ENCODE measurements at regions not wholly inside any gene's neighbourhood (a gene's known extent, or its start where the extent isn't known, plus 50 kb on each side); places are given as distances from the start of the nearest gene placed in this dataset.

DNA sequence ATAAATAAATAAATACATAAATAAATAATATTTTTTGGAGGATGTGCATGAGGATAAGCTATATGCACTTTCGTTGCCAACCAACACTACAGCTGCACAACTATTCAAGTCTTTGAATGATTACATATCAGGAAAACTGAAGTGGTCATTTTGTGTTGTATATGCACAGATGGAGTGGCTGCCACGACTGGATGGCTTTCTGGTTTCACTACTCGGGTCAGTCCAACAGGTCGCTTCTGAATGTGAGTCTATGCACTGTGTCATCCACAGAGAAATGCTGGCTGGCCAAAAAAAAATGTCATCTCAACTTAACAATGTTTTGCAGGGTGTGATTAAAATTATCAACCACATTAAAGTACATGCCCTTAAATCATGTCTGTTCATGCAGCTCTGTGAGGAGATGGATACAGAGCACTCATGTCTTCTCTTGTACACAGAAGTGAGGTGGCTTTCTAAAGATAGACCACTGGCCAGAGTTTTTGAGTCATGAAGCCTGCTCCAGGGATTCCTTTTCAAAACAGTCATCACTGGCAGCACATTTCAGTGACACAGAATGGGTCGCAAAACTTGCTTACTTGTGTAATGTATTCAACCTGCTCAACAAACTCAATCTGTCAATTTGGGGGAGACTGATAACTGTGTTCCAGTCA is 589.8 kb upstream of the CYLC2 start:
- WGBS: 81% methylated on average over 5 of the region's 5 CpGs
- no peak overlapping the region for H3K4me3 ChIP-seq (ENCODE audit: low read depth in 1 of 3, low read length in 3 of 3)
- no peaks in the 10 kb centered on the region for H3K4me1 ChIP-seq (ENCODE audit: control insufficient read depth in 4 of 4, insufficient read depth in 4 of 4, low read length in 3 of 4)
- no peak for DNase-seq (ENCODE audit: low spot score)
- no peaks in the 10 kb centered on the region for H3K36me3 ChIP-seq (ENCODE audit: control insufficient read depth in 4 of 4, insufficient read depth in 3 of 4, low read depth in 1 of 4, low read length in 3 of 4)
- no peak overlapping the region for H3K27ac ChIP-seq (ENCODE audit: low read depth in 1 of 2, low read length in 2 of 2)
- TF ChIP-seq, protein P1, sequence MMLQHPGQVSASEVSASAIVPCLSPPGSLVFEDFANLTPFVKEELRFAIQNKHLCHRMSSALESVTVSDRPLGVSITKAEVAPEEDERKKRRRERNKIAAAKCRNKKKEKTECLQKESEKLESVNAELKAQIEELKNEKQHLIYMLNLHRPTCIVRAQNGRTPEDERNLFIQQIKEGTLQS (IDR thresholded peaks at IDR 0.05): no peak
- TF ChIP-seq, protein P2, sequence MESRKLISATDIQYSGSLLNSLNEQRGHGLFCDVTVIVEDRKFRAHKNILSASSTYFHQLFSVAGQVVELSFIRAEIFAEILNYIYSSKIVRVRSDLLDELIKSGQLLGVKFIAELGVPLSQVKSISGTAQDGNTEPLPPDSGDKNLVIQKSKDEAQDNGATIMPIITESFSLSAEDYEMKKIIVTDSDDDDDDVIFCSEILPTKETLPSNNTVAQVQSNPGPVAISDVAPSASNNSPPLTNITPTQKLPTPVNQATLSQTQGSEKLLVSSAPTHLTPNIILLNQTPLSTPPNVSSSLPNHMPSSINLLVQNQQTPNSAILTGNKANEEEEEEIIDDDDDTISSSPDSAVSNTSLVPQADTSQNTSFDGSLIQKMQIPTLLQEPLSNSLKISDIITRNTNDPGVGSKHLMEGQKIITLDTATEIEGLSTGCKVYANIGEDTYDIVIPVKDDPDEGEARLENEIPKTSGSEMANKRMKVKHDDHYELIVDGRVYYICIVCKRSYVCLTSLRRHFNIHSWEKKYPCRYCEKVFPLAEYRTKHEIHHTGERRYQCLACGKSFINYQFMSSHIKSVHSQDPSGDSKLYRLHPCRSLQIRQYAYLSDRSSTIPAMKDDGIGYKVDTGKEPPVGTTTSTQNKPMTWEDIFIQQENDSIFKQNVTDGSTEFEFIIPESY (IDR thresholded peaks at IDR 0.05): no peak
- TF ChIP-seq YY1 (IDR thresholded peaks at IDR 0.05): no peak
- no peak for TF ChIP-seq NR2F2 (IDR thresholded peaks at IDR 0.05)
- no peak for TF ChIP-seq HNF4G (IDR thresholded peaks at IDR 0.05)
- no peak for TF ChIP-seq EGR1 (IDR thresholded peaks at IDR 0.05; ENCODE audit: low read depth in 2 of 2)
- TF ChIP-seq, protein P3, sequence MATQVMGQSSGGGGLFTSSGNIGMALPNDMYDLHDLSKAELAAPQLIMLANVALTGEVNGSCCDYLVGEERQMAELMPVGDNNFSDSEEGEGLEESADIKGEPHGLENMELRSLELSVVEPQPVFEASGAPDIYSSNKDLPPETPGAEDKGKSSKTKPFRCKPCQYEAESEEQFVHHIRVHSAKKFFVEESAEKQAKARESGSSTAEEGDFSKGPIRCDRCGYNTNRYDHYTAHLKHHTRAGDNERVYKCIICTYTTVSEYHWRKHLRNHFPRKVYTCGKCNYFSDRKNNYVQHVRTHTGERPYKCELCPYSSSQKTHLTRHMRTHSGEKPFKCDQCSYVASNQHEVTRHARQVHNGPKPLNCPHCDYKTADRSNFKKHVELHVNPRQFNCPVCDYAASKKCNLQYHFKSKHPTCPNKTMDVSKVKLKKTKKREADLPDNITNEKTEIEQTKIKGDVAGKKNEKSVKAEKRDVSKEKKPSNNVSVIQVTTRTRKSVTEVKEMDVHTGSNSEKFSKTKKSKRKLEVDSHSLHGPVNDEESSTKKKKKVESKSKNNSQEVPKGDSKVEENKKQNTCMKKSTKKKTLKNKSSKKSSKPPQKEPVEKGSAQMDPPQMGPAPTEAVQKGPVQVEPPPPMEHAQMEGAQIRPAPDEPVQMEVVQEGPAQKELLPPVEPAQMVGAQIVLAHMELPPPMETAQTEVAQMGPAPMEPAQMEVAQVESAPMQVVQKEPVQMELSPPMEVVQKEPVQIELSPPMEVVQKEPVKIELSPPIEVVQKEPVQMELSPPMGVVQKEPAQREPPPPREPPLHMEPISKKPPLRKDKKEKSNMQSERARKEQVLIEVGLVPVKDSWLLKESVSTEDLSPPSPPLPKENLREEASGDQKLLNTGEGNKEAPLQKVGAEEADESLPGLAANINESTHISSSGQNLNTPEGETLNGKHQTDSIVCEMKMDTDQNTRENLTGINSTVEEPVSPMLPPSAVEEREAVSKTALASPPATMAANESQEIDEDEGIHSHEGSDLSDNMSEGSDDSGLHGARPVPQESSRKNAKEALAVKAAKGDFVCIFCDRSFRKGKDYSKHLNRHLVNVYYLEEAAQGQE (IDR thresholded peaks at IDR 0.05): no peak
- no peak for TF ChIP-seq SP1 (IDR thresholded peaks at IDR 0.05)
- TF ChIP-seq, protein P4, sequence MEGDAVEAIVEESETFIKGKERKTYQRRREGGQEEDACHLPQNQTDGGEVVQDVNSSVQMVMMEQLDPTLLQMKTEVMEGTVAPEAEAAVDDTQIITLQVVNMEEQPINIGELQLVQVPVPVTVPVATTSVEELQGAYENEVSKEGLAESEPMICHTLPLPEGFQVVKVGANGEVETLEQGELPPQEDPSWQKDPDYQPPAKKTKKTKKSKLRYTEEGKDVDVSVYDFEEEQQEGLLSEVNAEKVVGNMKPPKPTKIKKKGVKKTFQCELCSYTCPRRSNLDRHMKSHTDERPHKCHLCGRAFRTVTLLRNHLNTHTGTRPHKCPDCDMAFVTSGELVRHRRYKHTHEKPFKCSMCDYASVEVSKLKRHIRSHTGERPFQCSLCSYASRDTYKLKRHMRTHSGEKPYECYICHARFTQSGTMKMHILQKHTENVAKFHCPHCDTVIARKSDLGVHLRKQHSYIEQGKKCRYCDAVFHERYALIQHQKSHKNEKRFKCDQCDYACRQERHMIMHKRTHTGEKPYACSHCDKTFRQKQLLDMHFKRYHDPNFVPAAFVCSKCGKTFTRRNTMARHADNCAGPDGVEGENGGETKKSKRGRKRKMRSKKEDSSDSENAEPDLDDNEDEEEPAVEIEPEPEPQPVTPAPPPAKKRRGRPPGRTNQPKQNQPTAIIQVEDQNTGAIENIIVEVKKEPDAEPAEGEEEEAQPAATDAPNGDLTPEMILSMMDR (IDR thresholded peaks at IDR 0.05; ENCODE audit: low read depth, low read length, missing input control): no peak
- TF ChIP-seq JUND (IDR thresholded peaks at IDR 0.05): no peak
- TF ChIP-seq HNF4A (conservative IDR thresholded peaks at IDR 0.05): no peak
- TF ChIP-seq, protein P5, sequence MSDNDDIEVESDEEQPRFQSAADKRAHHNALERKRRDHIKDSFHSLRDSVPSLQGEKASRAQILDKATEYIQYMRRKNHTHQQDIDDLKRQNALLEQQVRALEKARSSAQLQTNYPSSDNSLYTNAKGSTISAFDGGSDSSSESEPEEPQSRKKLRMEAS (IDR thresholded peaks at IDR 0.05): no peak
- TF ChIP-seq RXRA (IDR thresholded peaks at IDR 0.05): no peak
- TF ChIP-seq FOXA1 (IDR thresholded peaks at IDR 0.05): no peak
- no peaks in the 10 kb centered on the region for H3K27me3 ChIP-seq (ENCODE audit: control insufficient read depth in 4 of 4, insufficient read depth in 4 of 4, low read length in 3 of 4)
- H3K9me3 ChIP-seq (ENCODE audit: control insufficient read depth in 4 of 4, low read length in 3 of 4): peaks cover 0 to 3% (median 1%) of the 10 kb centered on the region in 4 donors
- H3K9ac ChIP-seq (ENCODE audit: low read depth in 1 of 2, low read length in 2 of 2): no peak overlapping the region

DNA sequence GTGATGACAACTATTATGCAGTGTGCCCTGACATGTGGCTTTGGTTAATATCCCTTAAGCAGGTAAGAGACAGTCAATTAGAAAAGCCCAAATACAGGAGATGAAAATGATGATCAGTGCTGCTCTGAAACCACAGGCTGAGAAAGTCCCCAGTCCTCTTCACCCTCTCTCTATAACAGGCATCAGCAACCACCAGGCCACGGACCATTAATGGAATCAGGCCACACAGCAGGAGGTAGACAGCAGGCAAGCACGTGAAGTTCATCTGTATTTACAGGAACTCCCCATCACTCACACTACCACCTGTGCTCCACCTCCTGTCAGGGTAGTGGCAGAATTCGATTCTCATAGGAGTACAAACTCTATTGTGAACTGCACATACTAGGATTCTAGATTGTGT is 591.6 kb upstream of the CYLC2 start:
- 78% methylated on average over 3 of the region's 3 CpGs for WGBS
- H3K9ac ChIP-seq (ENCODE audit: low read depth in 1 of 2, low read length in 2 of 2): no peak overlapping the region
- no peak overlapping the region for H3K27ac ChIP-seq (ENCODE audit: low read depth in 1 of 2, low read length in 2 of 2)
- peaks cover 0 to 3% (median 1%) of the 10 kb centered on the region in 4 donors for H3K9me3 ChIP-seq (ENCODE audit: control insufficient read depth in 4 of 4, low read length in 3 of 4)
- no peaks in the 10 kb centered on the region for H3K27me3 ChIP-seq (ENCODE audit: control insufficient read depth in 4 of 4, insufficient read depth in 4 of 4, low read length in 3 of 4)
- no peaks in the 10 kb centered on the region for H3K36me3 ChIP-seq (ENCODE audit: control insufficient read depth in 4 of 4, insufficient read depth in 3 of 4, low read depth in 1 of 4, low read length in 3 of 4)
- no peak for DNase-seq (ENCODE audit: low spot score)
- no peaks in the 10 kb centered on the region for H3K4me1 ChIP-seq (ENCODE audit: control insufficient read depth in 4 of 4, insufficient read depth in 4 of 4, low read length in 3 of 4)
- H3K4me3 ChIP-seq (ENCODE audit: low read depth in 1 of 3, low read length in 3 of 3): no peak overlapping the region
- TF ChIP-seq, protein P2 (IDR thresholded peaks at IDR 0.05): no peak
- no peak for TF ChIP-seq JUND (IDR thresholded peaks at IDR 0.05)
- TF ChIP-seq, protein P5 (IDR thresholded peaks at IDR 0.05): no peak
- TF ChIP-seq, protein P4 (IDR thresholded peaks at IDR 0.05; ENCODE audit: low read depth, low read length, missing input control): no peak
- no peak for TF ChIP-seq RXRA (IDR thresholded peaks at IDR 0.05)
- TF ChIP-seq, protein P3 (IDR thresholded peaks at IDR 0.05): no peak

Measured in liver (tissue), 8 donors.